ENCODE measurements at regions not wholly inside any gene's neighbourhood (a gene's known extent, or its start where the extent isn't known, plus 50 kb on each side); places are given as distances from the start of the nearest gene placed in this dataset.

- TF ChIP-seq POLR2AphosphoS5 (IDR thresholded peaks at IDR 0.05) (no peak), POLR2A (IDR thresholded peaks at IDR 0.05) (no peak)
- TF ChIP-seq, protein P1, sequence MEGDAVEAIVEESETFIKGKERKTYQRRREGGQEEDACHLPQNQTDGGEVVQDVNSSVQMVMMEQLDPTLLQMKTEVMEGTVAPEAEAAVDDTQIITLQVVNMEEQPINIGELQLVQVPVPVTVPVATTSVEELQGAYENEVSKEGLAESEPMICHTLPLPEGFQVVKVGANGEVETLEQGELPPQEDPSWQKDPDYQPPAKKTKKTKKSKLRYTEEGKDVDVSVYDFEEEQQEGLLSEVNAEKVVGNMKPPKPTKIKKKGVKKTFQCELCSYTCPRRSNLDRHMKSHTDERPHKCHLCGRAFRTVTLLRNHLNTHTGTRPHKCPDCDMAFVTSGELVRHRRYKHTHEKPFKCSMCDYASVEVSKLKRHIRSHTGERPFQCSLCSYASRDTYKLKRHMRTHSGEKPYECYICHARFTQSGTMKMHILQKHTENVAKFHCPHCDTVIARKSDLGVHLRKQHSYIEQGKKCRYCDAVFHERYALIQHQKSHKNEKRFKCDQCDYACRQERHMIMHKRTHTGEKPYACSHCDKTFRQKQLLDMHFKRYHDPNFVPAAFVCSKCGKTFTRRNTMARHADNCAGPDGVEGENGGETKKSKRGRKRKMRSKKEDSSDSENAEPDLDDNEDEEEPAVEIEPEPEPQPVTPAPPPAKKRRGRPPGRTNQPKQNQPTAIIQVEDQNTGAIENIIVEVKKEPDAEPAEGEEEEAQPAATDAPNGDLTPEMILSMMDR (IDR thresholded peaks at IDR 0.05) = no peak
These were observed 64.5 kb upstream of the CACNA2D1 start for GRCh38 chr7:82507976-82508677.

Measured in stomach (tissue), 4 donors.